NB4 (cell line): ENCODE measurements at regions not wholly inside any gene's neighbourhood (a gene's known extent, or its start where the extent isn't known, plus 50 kb on each side); places are given as distances from the start of the nearest gene placed in this dataset.

ENCODE experiments used
- DNase-seq: peaks from one replicate; pipeline ENCODE4 v3.0.0; 2010; ENCODE audit warnings: low read depth
- H3K4me3 ChIP-seq: one replicate; pipeline ENCODE4 v1.5.1; 2011; ENCODE audit warnings: mild to moderate bottlenecking, low read depth, low read length, moderate library complexity
- MYC ChIP-seq: IDR thresholded peaks from 2 replicates; pipeline ENCODE4 v1.6.1; 2011; ENCODE audit warnings: low read depth, low read length
- POLR2A ChIP-seq: IDR thresholded peaks from 2 replicates; pipeline ENCODE4 v1.6.1; 2011; ENCODE audit warnings: mild to moderate bottlenecking; ENCODE audit not compliant: insufficient read length; ENCODE audit errors: extremely low read depth
- TF ChIP-seq, protein P1 (sequence below): IDR thresholded peaks from 2 replicates; pipeline ENCODE4 v1.6.1; 2011; ENCODE audit warnings: low read depth, low read length
- TF ChIP-seq, protein P2 (sequence below): IDR thresholded peaks from one replicate; pipeline ENCODE4 v1.5.1; 2012; ENCODE audit warnings: low read depth, low read length

DNA sequence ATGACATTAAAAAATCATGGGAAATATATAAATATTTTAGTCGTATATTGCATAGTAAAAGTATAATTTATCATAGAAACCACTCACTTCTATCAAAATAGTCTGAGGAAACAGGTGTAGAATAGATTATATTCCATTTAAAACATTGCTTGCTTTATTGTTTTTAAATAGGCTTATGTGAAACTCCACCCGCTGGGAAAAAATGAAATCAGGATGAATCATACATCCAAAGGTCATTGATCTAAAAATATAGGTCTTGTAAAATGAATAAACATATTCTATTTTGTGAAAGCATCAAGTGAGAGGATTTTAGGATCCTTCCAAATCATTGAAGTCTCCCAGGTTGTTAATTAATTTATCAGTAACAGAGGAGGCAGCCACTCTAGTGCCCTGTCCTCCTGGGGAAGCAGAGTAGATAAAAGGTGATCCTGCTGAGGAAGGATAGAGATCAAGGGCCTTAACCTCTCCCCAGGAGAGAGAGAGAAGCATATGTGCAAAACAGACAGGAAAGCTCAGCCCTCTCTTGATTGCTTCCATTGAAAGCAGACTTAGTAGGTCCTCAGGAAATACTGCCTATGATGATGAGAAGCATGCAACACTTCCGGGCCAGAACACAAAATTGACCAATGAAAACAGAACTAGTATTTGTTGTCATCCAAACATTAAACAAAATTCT is 96.8 kb upstream of the MAP9 start:
- no peak for TF ChIP-seq MYC
- no peak for TF ChIP-seq POLR2A
- TF ChIP-seq, protein P1, sequence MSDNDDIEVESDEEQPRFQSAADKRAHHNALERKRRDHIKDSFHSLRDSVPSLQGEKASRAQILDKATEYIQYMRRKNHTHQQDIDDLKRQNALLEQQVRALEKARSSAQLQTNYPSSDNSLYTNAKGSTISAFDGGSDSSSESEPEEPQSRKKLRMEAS = no peak
- TF ChIP-seq, protein P2, sequence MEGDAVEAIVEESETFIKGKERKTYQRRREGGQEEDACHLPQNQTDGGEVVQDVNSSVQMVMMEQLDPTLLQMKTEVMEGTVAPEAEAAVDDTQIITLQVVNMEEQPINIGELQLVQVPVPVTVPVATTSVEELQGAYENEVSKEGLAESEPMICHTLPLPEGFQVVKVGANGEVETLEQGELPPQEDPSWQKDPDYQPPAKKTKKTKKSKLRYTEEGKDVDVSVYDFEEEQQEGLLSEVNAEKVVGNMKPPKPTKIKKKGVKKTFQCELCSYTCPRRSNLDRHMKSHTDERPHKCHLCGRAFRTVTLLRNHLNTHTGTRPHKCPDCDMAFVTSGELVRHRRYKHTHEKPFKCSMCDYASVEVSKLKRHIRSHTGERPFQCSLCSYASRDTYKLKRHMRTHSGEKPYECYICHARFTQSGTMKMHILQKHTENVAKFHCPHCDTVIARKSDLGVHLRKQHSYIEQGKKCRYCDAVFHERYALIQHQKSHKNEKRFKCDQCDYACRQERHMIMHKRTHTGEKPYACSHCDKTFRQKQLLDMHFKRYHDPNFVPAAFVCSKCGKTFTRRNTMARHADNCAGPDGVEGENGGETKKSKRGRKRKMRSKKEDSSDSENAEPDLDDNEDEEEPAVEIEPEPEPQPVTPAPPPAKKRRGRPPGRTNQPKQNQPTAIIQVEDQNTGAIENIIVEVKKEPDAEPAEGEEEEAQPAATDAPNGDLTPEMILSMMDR = no peak
- DNase-seq = no peak
- H3K4me3 ChIP-seq = no peak overlapping the region

DNA sequence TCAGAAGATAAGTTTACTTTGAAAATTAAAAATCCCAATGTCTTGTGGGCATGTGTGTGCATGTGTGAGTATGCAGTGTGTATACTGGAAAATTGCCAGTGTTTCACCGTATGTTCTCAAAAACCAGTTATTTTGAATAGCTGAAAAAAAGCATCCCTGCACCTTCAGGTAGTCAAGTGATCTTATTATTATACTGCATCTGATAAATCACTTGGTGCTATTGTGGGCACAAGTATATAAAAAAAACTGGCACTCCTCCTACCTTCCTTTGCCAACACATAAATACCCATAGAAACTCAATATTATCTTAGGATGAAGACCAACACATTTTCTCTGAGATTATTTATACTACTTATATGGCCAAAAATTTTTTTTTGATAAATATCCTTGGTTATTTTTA is 91.5 kb upstream of the MAP9 start:
- H3K4me3 ChIP-seq = no peak overlapping the region
- no peak for DNase-seq
- TF ChIP-seq POLR2A = no peak
- TF ChIP-seq, protein P2 = no peak
- TF ChIP-seq MYC = no peak
- TF ChIP-seq, protein P1 = no peak

DNA sequence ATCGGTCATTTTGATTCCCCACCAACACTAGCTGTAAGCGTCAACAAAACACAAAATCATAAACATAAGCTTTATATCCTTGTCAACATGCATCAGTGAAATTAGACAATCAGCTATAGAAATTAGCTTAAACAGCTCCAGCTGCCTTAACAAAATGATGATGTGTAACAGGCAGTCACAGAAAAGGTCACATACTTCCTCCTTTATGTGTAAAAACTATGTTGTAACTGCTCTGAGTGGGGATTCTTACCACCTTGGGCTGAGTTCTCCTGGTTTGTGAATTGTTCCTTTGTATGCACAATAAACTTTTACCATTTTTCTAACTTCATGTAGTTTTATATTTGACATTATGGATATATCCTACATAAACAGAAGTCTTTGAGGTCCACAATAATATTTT is 73.9 kb upstream of the MAP9 start:
- DNase-seq = no peak
- no peak overlapping the region for H3K4me3 ChIP-seq
- TF ChIP-seq, protein P1 = no peak
- no peak for TF ChIP-seq MYC
- no peak for TF ChIP-seq POLR2A
- TF ChIP-seq, protein P2 = no peak

DNA sequence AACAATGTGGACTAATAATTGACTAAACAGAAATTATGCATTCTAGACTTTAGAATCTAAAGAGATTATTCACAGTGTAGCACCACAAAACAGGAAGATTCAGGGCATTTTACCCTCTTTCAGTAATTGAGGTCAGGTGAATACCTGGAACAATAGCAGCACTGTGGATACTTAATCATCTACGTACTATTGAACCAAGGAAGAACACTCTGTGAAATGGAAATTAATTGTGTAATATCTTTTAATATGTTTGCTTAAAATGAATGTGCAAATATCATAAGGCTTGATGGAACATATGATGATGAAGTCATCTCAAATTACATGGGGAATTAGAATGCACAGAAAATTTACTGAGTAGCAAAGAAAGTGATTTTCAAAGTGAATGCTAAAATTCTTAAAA is 68.5 kb upstream of the MAP9 start:
- no peak for DNase-seq
- no peak overlapping the region for H3K4me3 ChIP-seq
- TF ChIP-seq, protein P1 = no peak
- TF ChIP-seq MYC (no peak), POLR2A (no peak)
- TF ChIP-seq, protein P2 = no peak

DNA sequence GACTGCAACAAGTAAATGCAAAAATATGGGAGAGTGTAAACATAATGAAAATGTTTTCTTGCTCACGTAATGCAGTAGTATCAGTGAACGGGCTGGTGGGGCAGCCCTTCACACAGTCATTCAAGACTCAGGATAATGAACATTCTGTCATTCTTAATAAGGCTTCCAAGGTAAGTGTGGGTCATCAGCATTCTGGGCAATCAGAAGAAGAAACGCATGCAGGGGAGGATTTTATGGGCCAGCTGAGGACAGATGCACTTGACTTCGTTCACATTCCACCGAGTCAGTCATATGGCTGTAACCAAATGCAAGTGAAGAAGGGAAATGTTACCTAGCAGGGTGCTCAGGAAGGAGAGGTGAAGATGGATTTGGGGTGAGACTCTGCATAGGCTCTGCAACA is 68.0 kb upstream of the MAP9 start:
- DNase-seq = no peak
- TF ChIP-seq, protein P1 = no peak
- TF ChIP-seq MYC (no peak), POLR2A (no peak)
- TF ChIP-seq, protein P2 = no peak
- H3K4me3 ChIP-seq = no peak overlapping the region
